HEK293 (cell line): ENCODE measurements at regions not wholly inside any gene's neighbourhood (a gene's known extent, or its start where the extent isn't known, plus 50 kb on each side); places are given as distances from the start of the nearest gene placed in this dataset.

ENCODE experiments used
- CTCF ChIA-PET: fragments of 350-600 bp; formaldehyde crosslinking; extraction: SDS; loops from one replicate; lab custom pipeline; 2021; ENCODE audit warnings: antibody characterized with exemption; lab: Yijun Ruan, JAX
- POLR2A ChIA-PET: fragments of 300-600 bp; formaldehyde crosslinking; extraction: SDS; loops from one replicate; lab custom pipeline; 2020; ENCODE audit warnings: antibody characterized with exemption, inconsistent platforms; lab: Yijun Ruan, JAX
- H3K27ac ChIP-seq: fragments of 200-500 bp; sonication (Bioruptor generic); 2 replicates; pipeline ENCODE4 v1.5.1; 2014; ENCODE audit warnings: low read depth, low read length, control low read depth, inconsistent platforms; ENCODE audit errors: extremely low read depth
- H3K36me3 ChIP-seq, 2 experiments: fragments of 200-500 bp in 1 of 2; sonication (Bioruptor generic) in 1 of 2; 1 replicate in 1 of 2; 2 replicates in 1 of 2; pipeline ENCODE4 v1.5.1; 2014 to 2017; ENCODE audit warnings: inconsistent platforms in 2 of 2, low read length in 2 of 2; ENCODE audit not compliant: control insufficient read depth in 2 of 2, insufficient read depth in 1 of 2
- H3K4me1 ChIP-seq: fragments of 200-500 bp; sonication (Bioruptor generic); 2 replicates; pipeline ENCODE4 v1.5.1; 2014; ENCODE audit warnings: mild to moderate bottlenecking, low read length, inconsistent platforms; ENCODE audit not compliant: control insufficient read depth, insufficient read depth
- H3K4me3 ChIP-seq: 2 replicates; pipeline ENCODE4 v1.5.1; 2011; ENCODE audit warnings: low read depth, mild to moderate bottlenecking, control low read depth, low read length, moderate library complexity
- H3K9me3 ChIP-seq: fragments of 200-500 bp; sonication (Bioruptor generic); 2 replicates; pipeline ENCODE4 v1.5.1; 2014; ENCODE audit warnings: low read depth, low read length, inconsistent platforms; ENCODE audit not compliant: control insufficient read depth, insufficient read depth
- GLI2 ChIP-seq: fragments of 450-650 bp; formaldehyde crosslinking; IDR thresholded peaks from 2 replicates; pipeline ENCODE4; 2017; ENCODE audit warnings: missing biosample characterization, missing genetic modification characterization, low read depth, borderline replicate concordance
- KLF9 ChIP-seq: fragments of 450-650 bp; formaldehyde crosslinking; IDR thresholded peaks from 2 replicates; pipeline ENCODE4 v1.5.1; 2016; ENCODE audit warnings: missing biosample characterization, missing genetic modification characterization, low read depth
- MEIS1 ChIP-seq: sonication (generic); formaldehyde crosslinking; IDR thresholded peaks from 2 replicates; pipeline ENCODE4 v1.8.1; 2022; ENCODE audit warnings: missing genetic modification reagents, mild to moderate bottlenecking, borderline replicate concordance
- REST ChIP-seq: fragments of 450-650 bp; formaldehyde crosslinking; IDR thresholded peaks from 2 replicates; pipeline ENCODE4 v1.5.1; 2016; ENCODE audit warnings: missing biosample characterization, missing genetic modification characterization
- YY1 ChIP-seq: fragments of 450-650 bp; formaldehyde crosslinking; IDR thresholded peaks from 2 replicates; pipeline ENCODE4 v1.5.1; 2018; ENCODE audit warnings: missing biosample characterization, missing genetic modification characterization
- ZNF157 ChIP-seq: fragments of 450-650 bp; formaldehyde crosslinking; IDR thresholded peaks from 2 replicates; pipeline ENCODE4 v1.5.1; 2016; ENCODE audit warnings: missing biosample characterization, missing genetic modification characterization
- ZNF175 ChIP-seq: fragments of 450-650 bp; formaldehyde crosslinking; IDR thresholded peaks from 2 replicates; pipeline ENCODE4 v1.5.1; 2016; ENCODE audit warnings: missing biosample characterization, missing genetic modification characterization
- ZNF23 ChIP-seq: fragments of 450-650 bp; formaldehyde crosslinking; IDR thresholded peaks from 2 replicates; pipeline ENCODE4 v1.5.1; 2016; ENCODE audit warnings: missing biosample characterization, missing genetic modification characterization, borderline replicate concordance
- ZNF280C ChIP-seq: fragments of 450-650 bp; formaldehyde crosslinking; IDR thresholded peaks from 2 replicates; pipeline ENCODE4 v1.5.1; 2016; ENCODE audit warnings: missing biosample characterization, missing genetic modification characterization
- ZNF292 ChIP-seq: fragments of 450-650 bp; formaldehyde crosslinking; IDR thresholded peaks from 2 replicates; pipeline ENCODE4 v1.5.1; 2016; ENCODE audit warnings: low read depth, missing biosample characterization, missing genetic modification characterization, borderline replicate concordance
- ZNF350 ChIP-seq: fragments of 450-650 bp; formaldehyde crosslinking; IDR thresholded peaks from 2 replicates; pipeline ENCODE4 v1.5.0; 2017; ENCODE audit warnings: missing biosample characterization, mild to moderate bottlenecking, missing genetic modification characterization
- ZNF677 ChIP-seq: fragments of 450-650 bp; IDR thresholded peaks from 2 replicates; pipeline ENCODE4 v1.5.0; 2018; ENCODE audit warnings: missing biosample characterization, mild to moderate bottlenecking, missing genetic modification characterization, moderate library complexity
- ZNF785 ChIP-seq: fragments of 450-650 bp; formaldehyde crosslinking; IDR thresholded peaks from 2 replicates; pipeline ENCODE4 v1.5.1; 2016; ENCODE audit warnings: missing biosample characterization, missing genetic modification characterization
- TF ChIP-seq, protein P1 (sequence below): fragments of 450-650 bp; formaldehyde crosslinking; IDR thresholded peaks from 2 replicates; pipeline ENCODE4 v1.5.1; 2016; ENCODE audit warnings: missing biosample characterization, missing genetic modification characterization, low read depth
- TF ChIP-seq, protein P2 (sequence below): fragments of 450-650 bp; formaldehyde crosslinking; IDR thresholded peaks from 2 replicates; pipeline ENCODE4 v1.5.1; 2016; ENCODE audit warnings: missing biosample characterization, missing genetic modification characterization

DNA sequence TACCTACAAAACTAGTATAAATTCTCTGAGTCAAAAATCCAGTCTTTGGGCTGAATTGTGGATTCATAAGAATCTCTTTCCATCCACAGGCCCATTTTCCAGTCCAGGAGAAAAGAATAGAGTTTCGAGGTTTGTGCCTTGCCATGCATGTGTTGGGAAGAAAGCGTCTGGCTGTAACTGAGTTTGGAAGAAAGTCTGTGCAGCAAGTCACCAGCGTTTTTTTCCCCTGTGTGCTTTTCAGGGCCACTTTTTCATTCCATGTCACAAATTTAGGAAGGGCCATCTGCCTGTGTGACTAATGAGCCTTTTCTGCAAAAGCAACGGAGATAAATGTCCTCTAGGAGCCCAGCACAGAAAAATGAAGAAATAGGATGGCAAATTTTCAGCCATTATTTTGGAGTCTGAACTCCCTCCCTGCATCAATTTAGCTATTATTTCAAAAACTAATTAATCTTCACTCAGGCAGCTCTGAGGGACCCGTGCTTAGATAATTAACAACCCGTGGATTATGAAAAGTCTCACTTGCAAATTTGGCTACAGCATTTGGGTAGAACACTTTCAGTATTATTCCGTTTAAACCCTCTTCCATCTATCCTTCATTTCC lies 261.5 kb downstream of the SUDS3 start (continued):
- no peak for TF ChIP-seq GLI2 (tag by site-specific recombination)
- no peak for TF ChIP-seq ZNF280C (tag by site-specific recombination)
- no peak for TF ChIP-seq ZNF157 (tag by site-specific recombination)
- TF ChIP-seq YY1 (tag by site-specific recombination) = no peak
- TF ChIP-seq ZNF292 (tag by site-specific recombination) = no peak
- no peak for TF ChIP-seq KLF9

DNA sequence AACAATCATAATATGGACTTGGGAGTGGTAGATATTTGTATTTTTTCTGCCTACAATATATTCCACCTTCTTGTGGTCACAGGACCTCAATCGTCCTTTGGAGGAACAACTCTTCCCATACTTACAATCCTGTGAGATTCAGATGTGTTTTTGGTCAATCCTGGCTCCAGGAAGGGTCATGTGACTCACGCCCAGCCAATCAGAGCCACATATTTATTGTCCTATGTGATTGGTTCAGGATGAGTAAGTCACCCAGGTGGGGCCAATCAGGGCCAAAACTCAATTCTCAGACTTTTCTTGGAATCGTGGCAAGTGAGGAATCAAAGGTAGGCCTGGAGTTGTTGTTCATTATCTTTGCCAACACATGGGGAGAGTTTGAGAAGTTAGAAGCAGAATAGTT lies 264.9 kb downstream of the SUDS3 start:
- Histone ChIP-seq H3K4me3 (no peak overlapping the region), H3K9me3 (no peaks in the 10 kb centered on the region), H3K27ac (no peak overlapping the region), H3K36me3 (no peaks in the 10 kb centered on the region), H3K4me1 (no peaks in the 10 kb centered on the region)
- POLR2A ChIA-PET = no interaction called here
- TF ChIP-seq ZNF677 (tag by site-specific recombination) (no peak), MEIS1 (no peak), ZNF175 (tag by site-specific recombination) (no peak), ZNF350 (tag by site-specific recombination) (no peak), ZNF23 (tag by site-specific recombination) (no peak), ZNF785 (tag by site-specific recombination) (no peak)
- TF ChIP-seq, protein P1, sequence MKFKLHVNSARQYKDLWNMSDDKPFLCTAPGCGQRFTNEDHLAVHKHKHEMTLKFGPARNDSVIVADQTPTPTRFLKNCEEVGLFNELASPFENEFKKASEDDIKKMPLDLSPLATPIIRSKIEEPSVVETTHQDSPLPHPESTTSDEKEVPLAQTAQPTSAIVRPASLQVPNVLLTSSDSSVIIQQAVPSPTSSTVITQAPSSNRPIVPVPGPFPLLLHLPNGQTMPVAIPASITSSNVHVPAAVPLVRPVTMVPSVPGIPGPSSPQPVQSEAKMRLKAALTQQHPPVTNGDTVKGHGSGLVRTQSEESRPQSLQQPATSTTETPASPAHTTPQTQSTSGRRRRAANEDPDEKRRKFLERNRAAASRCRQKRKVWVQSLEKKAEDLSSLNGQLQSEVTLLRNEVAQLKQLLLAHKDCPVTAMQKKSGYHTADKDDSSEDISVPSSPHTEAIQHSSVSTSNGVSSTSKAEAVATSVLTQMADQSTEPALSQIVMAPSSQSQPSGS (tag by site-specific recombination) = no peak
- CTCF ChIA-PET = no interaction called here

DNA sequence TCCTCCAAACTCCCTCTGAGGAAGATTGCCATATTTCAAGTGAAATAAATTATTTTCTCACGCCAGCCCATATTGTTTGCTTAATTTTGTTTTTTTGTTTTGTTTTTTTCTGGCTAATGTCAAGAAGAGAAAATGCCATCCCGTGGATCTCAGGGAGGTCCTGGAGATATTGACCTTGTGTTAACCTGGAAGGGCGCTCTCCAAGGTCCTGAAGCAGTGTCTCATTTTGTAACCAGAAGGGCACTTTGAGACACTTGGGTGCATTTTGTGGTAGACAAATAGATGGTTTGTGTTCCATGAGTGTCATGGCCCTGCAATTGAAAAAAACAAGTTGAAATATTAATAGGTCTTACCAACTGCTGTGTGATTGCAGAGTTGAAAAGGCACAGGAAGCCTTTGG lies 268.9 kb downstream of the SUDS3 start:
- no peak overlapping the region for H3K4me3 ChIP-seq
- no peak overlapping the region for H3K27ac ChIP-seq
- H3K4me1 ChIP-seq = no peaks in the 10 kb centered on the region
- H3K9me3 ChIP-seq = no peaks in the 10 kb centered on the region
- TF ChIP-seq REST (tag by site-specific recombination) = peak; percentile 92
- TF ChIP-seq, protein P2, sequence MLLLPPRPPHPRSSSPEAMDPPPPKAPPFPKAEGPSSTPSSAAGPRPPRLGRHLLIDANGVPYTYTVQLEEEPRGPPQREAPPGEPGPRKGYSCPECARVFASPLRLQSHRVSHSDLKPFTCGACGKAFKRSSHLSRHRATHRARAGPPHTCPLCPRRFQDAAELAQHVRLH (tag by site-specific recombination) = no peak
- TF ChIP-seq, all 188 proteins: peak for 1
- no peaks in the 10 kb centered on the region for H3K36me3 ChIP-seq
- POLR2A ChIA-PET = no interaction called here
- CTCF ChIA-PET = interaction anchor here (1.1 kb wide), 1 partner anchor 768 kb away, joined by 3 read pairs; no protein-coding TSS in a partner anchor
